Heart right ventricle (tissue), 16 donors: ENCODE measurements at regions not wholly inside any gene's neighbourhood (a gene's known extent, or its start where the extent isn't known, plus 50 kb on each side); places are given as distances from the start of the nearest gene placed in this dataset.

Source experiments
- ATAC-seq, 8 donors: fragments of 200-7000 bp; cut with Tn5 transposase; one replicate each; pipeline ENCODE4 v1.9.1; 2020; ENCODE audit warnings: mild to moderate bottlenecking in 8 of 8, moderate library complexity in 8 of 8, moderate number of reproducible peaks in 1 of 8
- DNase-seq, 2 donors: peaks; one replicate each; pipeline ENCODE4 v3.0.0-alpha.2; 2020
- H3K27ac ChIP-seq, 10 donors: fragments of 200-600 bp; sonication (generic) in 2 of 10; one replicate each; pipeline versions ENCODE4 v1.5.0 to v1.8.0; 2020 to 2022; ENCODE audit warnings: mild to moderate bottlenecking in 3 of 10
- H3K27me3 ChIP-seq, 7 donors: fragments of 200-600 bp; one replicate each; pipeline ENCODE4 v1.8.0; 2021 to 2022; ENCODE audit warnings: mild to moderate bottlenecking in 2 of 7
- H3K36me3 ChIP-seq, 9 donors: fragments of 200-600 bp; sonication (generic) in 1 of 9; one replicate each; pipeline versions ENCODE4 v1.5.0 to v1.8.0; 2020 to 2022; ENCODE audit warnings: mild to moderate bottlenecking in 2 of 9
- H3K4me1 ChIP-seq, 9 donors: fragments of 200-600 bp; sonication (generic) in 1 of 9; one replicate each; pipeline versions ENCODE4 v1.5.0 to v1.8.0; 2020 to 2022; ENCODE audit warnings: mild to moderate bottlenecking in 4 of 9
- H3K4me3 ChIP-seq, 10 donors: fragments of 200-600 bp; sonication (generic) in 2 of 10; one replicate each; pipeline versions ENCODE4 v1.5.0 to v1.8.0; 2020 to 2022; ENCODE audit warnings: mild to moderate bottlenecking in 7 of 10, moderate library complexity in 2 of 10
- H3K9me3 ChIP-seq, 11 donors: fragments of 200-600 bp in 10 of 11; sonication (generic) in 2 of 11; one replicate each; pipeline versions ENCODE4 v1.5.0 to v1.8.0; 2013 to 2022; ENCODE audit warnings: mild to moderate bottlenecking in 2 of 11, control low read depth in 1 of 11, moderate library complexity in 1 of 11
- CTCF ChIP-seq, 9 donors: fragments of 200-600 bp; sonication (generic) in 2 of 9; IDR thresholded peaks; one replicate each; pipeline versions ENCODE4 v1.5.0 to v1.8.0; 2021 to 2022; ENCODE audit warnings: antibody characterized with exemption in 9 of 9, mild to moderate bottlenecking in 5 of 9, moderate library complexity in 1 of 9
- WGBS, 2 donors: extraction: QIAGEN DNeasy Blood & Tissue Kit; methylation state at CpG; one replicate each; pipeline ENCODE4 v1.1.7; 2013; ENCODE audit warnings: inconsistent platforms in 1 of 2; 5-methylcytosine and 5-hydroxymethylcytosine counted together
- intact Hi-C, 10 donors: fragments of 100-400 bp; cut with DNase I; formaldehyde crosslinking; loops; one replicate each; pipeline versions ENCODE4 v1.11.1 to v1.14.2; 2022
- donor health status: Arrhythmogenic right ventricular cardiomyopathy.
- donor health status: ischemic (EF 13 %, LVEDD 7.1; RV severe dilation, severe dysfunction).
- donor health status: healthy with polysubstance abuse.
- donor health status: DM: no; HTN: yes; CAD: no.
- donor health status: DM: no; HTN: no; CAD: no.
- donor health status: ischemic (EF 25% LVEDD 6.9; RV normal size, moderate dysfunction).
- donor health status: ischemic (EF 25% LVEDD 5.7; RV mildly dilated, moderate dysfunction).
- donor health status: healthy.
- donor health status: DM: yes; HTN: yes; CAD: no.
- donor health status: Ischemic cardiomyopathy.
- donor health status: ischemic (EF 35%, LVEDD 5.7; RV mildly dilated, moderate dysfunction).
- donor health status: nonischemic (EF 11% LVEDD 7.7; RV severe dilation, severe dysfunction).
- donor health status: DM: yes; HTN: yes; CAD: no.
- donor health status: PGD.
- donor health status: ischemic (EF 29% LVEDD 5.4; RV normal size, mild dysfunction).
- donor health status: nonischemic (EF 23%, LVEDD 6.1; RV moderate dilation, normal function).

- Histone ChIP-seq H3K9me3 (peaks cover 0 to 9% (median 0%) of the 10 kb centered on the region in 11 donors), H3K4me1 (peaks cover 0 to 9% (median 0%) of the 10 kb centered on the region in 9 donors), H3K36me3 (no peaks in the 10 kb centered on the region), H3K27ac (no peak overlapping the region), H3K4me3 (no peak overlapping the region), H3K27me3 (no peaks in the 10 kb centered on the region)
- 51 to 66% methylated on average over 4 of the region's 4 CpGs for WGBS, 2 donors
- DNase-seq = no peak
- no peak for ATAC-seq
- intact Hi-C loops = no loop called here
- TF ChIP-seq CTCF (IDR thresholded peaks at IDR 0.05) = no peak
These were observed 341.7 kb upstream of the KCNMB2 start for GRCh38 chr3:178194539-178194938.

DNA sequence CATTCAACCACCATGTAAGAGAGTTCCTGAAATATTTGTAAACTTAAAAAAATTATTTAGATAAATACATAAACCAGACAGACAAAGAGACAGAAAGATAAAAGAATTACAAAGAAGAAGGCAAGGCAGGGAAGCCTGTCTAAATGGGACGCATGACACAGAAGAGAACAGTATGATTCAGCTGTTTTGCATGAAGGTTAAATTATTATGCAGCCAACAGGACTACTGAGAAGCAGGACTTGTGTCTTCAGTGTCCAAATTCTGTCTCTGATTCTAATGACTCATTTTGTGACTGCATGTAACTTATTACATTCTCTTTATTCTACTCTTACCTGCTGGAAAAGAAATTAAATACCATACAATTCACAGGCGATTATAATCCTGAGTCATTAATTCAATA lies 340.4 kb upstream of the KCNMB2 start:
- H3K36me3 ChIP-seq = no peaks in the 10 kb centered on the region
- H3K9me3 ChIP-seq = peaks cover 0 to 9% (median 0%) of the 10 kb centered on the region in 11 donors
- H3K4me3 ChIP-seq = no peak overlapping the region
- intact Hi-C loops = no loop called here
- ATAC-seq (peak in 5 of 8 donors; percentile 49 to 83 (median 60)), DNase-seq (no peak)
- no peaks in the 10 kb centered on the region for H3K27me3 ChIP-seq
- peaks cover 0 to 9% (median 0%) of the 10 kb centered on the region in 9 donors for H3K4me1 ChIP-seq
- peak overlapping the region in 1 of 10 donors; percentile 27 for H3K27ac ChIP-seq
- no peak for TF ChIP-seq CTCF (IDR thresholded peaks at IDR 0.05)
- 74 to 81% methylated on average over 2 of the region's 2 CpGs for WGBS, 2 donors

DNA sequence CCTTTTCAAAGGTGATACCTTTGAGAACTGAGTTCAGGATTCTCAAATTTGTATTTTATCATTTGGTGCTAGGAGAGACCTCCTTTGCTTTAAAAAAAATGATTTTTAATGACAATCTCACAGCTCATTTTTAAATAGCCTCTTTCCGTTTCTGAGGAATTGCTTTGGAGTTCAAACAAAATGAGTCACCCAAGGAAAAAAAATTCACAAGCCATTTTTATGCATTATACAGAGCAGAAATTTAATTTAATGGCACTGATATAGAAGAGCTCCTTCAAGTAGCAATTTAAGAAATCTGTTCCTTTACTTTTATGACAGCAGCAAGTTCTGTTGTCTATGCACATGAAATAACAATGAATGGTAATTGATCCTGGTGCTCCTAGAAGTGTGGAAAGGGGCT lies 337.9 kb upstream of the KCNMB2 start:
- intact Hi-C loops = no loop called here
- no peak for TF ChIP-seq CTCF (IDR thresholded peaks at IDR 0.05)
- WGBS, 2 donors = 70 to 72% methylated on average over 1 of the region's 1 CpG

GRCh38 chr3:178200316-178200715 lies 335.9 kb upstream of the KCNMB2 start:
- ATAC-seq = no peak
- DNase-seq = no peak
- 96% methylated on average over 5 of the region's 5 CpGs for WGBS, 2 donors
- Histone ChIP-seq H3K4me3 (no peak overlapping the region), H3K27ac (no peak overlapping the region), H3K27me3 (no peaks in the 10 kb centered on the region), H3K36me3 (no peaks in the 10 kb centered on the region), H3K9me3 (no peaks in the 10 kb centered on the region), H3K4me1 (peaks cover 0 to 31% (median 19%) of the 10 kb centered on the region in 9 donors)
- intact Hi-C loops = no loop called here
- no peak for TF ChIP-seq CTCF (IDR thresholded peaks at IDR 0.05)

More for the DNA sequence above, 337.9 kb upstream of the KCNMB2 start:
- H3K4me1 ChIP-seq = peaks cover 0 to 28% (median 19%) of the 10 kb centered on the region in 9 donors
- no peak for DNase-seq
- no peak for ATAC-seq
- no peak overlapping the region for H3K4me3 ChIP-seq
- no peaks in the 10 kb centered on the region for H3K9me3 ChIP-seq
- no peaks in the 10 kb centered on the region for H3K27me3 ChIP-seq
- H3K36me3 ChIP-seq = no peaks in the 10 kb centered on the region
- no peak overlapping the region for H3K27ac ChIP-seq
